A172 (cell line): ENCODE measurements at regions not wholly inside any gene's neighbourhood (a gene's known extent, or its start where the extent isn't known, plus 50 kb on each side); places are given as distances from the start of the nearest gene placed in this dataset.
A peak's percentile ranks its signal among the peaks of the same experiment; 100 is the strongest.
"Not testable (repeated sequence)": the region's sequence is repeated elsewhere in the genome, so short reads cannot be mapped to it uniquely, and the experiment has no call there.

Experiments used
- DNase-seq: peaks from one replicate; pipeline ENCODE4 v3.0.0-alpha.2; 2015; ENCODE audit warnings: low spot score

- DNase-seq, result no peak
These were observed 336.6 kb downstream of the PREX1 start for GRCh38 chr20:48490961-48491831.

GRCh38 chr20:48490341-48490740 is 337.5 kb downstream of the PREX1 start:
- not testable (repeated sequence) for DNase-seq

- no peak for DNase-seq
These were observed 338.1 kb downstream of the PREX1 start for GRCh38 chr20:48489656-48490055.

- DNase-seq, result no peak
These were observed 338.7 kb downstream of the PREX1 start for GRCh38 chr20:48489046-48489463.

GRCh38 chr20:48488334-48489034 is 339.3 kb downstream of the PREX1 start:
- peak; percentile 69 for DNase-seq

GRCh38 chr20:48486065-48486464 is 341.7 kb downstream of the PREX1 start:
- no peak for DNase-seq

GRCh38 chr20:48485153-48485552 is 342.6 kb downstream of the PREX1 start:
- DNase-seq, result not testable (repeated sequence)

GRCh38 chr20:48483334-48484066 is 344.3 kb downstream of the PREX1 start:
- no peak for DNase-seq

GRCh38 chr20:48482790-48483189 is 345.0 kb downstream of the PREX1 start:
- DNase-seq, result no peak

GRCh38 chr20:48480216-48480772 is 347.5 kb downstream of the PREX1 start:
- no peak for DNase-seq

- no peak for DNase-seq
These were observed 348.8 kb downstream of the PREX1 start for GRCh38 chr20:48478806-48479585.

GRCh38 chr20:48478370-48478769 is 349.4 kb downstream of the PREX1 start:
- no peak for DNase-seq

- DNase-seq, result no peak
These were observed 350.9 kb downstream of the PREX1 start for GRCh38 chr20:48476854-48477253.

- DNase-seq, result no peak
These were observed 353.8 kb downstream of the PREX1 start for GRCh38 chr20:48474022-48474421.

GRCh38 chr20:48471759-48472408 is 355.9 kb downstream of the PREX1 start:
- DNase-seq, result no peak

- DNase-seq, result no peak
These were observed 356.6 kb downstream of the PREX1 start for GRCh38 chr20:48471176-48471575.

GRCh38 chr20:48470141-48470540 is 357.7 kb downstream of the PREX1 start:
- no peak for DNase-seq

- no peak for DNase-seq
These were observed 358.8 kb downstream of the PREX1 start for GRCh38 chr20:48469026-48469425.

- DNase-seq, result no peak
These were observed 359.2 kb downstream of the PREX1 start for GRCh38 chr20:48468571-48468970.

GRCh38 chr20:48467622-48468021 is 360.2 kb downstream of the PREX1 start:
- no peak for DNase-seq

GRCh38 chr20:48465271-48465670 is 362.5 kb downstream of the PREX1 start:
- no peak for DNase-seq
